BE2C (cell line): ENCODE measurements at regions not wholly inside any gene's neighbourhood (a gene's known extent, or its start where the extent isn't known, plus 50 kb on each side); places are given as distances from the start of the nearest gene placed in this dataset.

Experiments
- DNase-seq: peaks from one replicate; pipeline ENCODE4 v3.0.0-alpha.2; 2020
- H3K27me3 ChIP-seq: fragments of 250-450 bp; sonication (Bioruptor Pico); 2 replicates; pipeline ENCODE4 v1.5.1; 2020; ENCODE audit warnings: mild to moderate bottlenecking
- H3K36me3 ChIP-seq: fragments of 250-450 bp; sonication (Bioruptor Pico); 2 replicates; pipeline ENCODE4 v1.5.1; 2020; ENCODE audit warnings: mild to moderate bottlenecking
- H3K4me1 ChIP-seq: fragments of 250-450 bp; sonication (Bioruptor Pico); 2 replicates; pipeline ENCODE4 v1.5.1; 2020
- H3K4me3 ChIP-seq: 2 replicates; pipeline ENCODE4 v1.5.1; 2011; ENCODE audit warnings: low read depth, low read length
- H3K9me3 ChIP-seq: fragments of 250-450 bp; sonication (Bioruptor Pico); 2 replicates; pipeline ENCODE4 v1.5.1; 2020
- CTCF ChIP-seq: IDR thresholded peaks from 2 replicates; pipeline ENCODE4 v1.5.1; 2012; ENCODE audit warnings: mild to moderate bottlenecking, low read depth, low read length

DNA sequence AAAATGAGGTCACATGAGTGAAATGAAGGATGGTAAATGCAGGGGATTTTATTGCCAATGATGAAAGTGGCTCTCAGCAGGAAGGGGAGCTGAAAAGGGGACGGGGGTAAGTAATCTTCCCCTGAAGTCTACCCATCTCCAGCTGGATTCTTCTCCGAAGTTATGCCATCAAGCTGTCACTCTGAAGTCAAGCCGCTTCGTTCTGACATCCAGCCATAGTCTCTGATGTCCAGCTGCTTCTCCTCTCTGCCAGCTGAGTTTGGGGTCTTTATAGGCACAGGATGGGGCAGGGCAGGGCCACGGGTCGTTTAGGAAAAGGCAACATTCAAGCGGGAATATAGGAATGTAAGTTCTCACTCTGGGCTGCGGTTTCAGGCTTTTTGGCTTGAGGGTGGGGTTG is 181.9 kb upstream of the ANO3 start:
- no peak for DNase-seq
- Histone ChIP-seq H3K9me3 (no peaks in the 10 kb centered on the region), H3K4me1 (no peaks in the 10 kb centered on the region), H3K27me3 (no peaks in the 10 kb centered on the region), H3K4me3 (no peak overlapping the region), H3K36me3 (no peaks in the 10 kb centered on the region)
- TF ChIP-seq CTCF: no peak

GRCh38 chr11:26158251-26158650 is 173.7 kb upstream of the ANO3 start:
- no peak for TF ChIP-seq CTCF
- no peaks in the 10 kb centered on the region for H3K4me1 ChIP-seq
- H3K27me3 ChIP-seq: no peaks in the 10 kb centered on the region
- H3K36me3 ChIP-seq: no peaks in the 10 kb centered on the region
- no peak for DNase-seq
- H3K4me3 ChIP-seq: no peak overlapping the region
- H3K9me3 ChIP-seq: no peaks in the 10 kb centered on the region

GRCh38 chr11:26162291-26162690 is 169.6 kb upstream of the ANO3 start:
- no peak for TF ChIP-seq CTCF
- Histone ChIP-seq H3K9me3 (no peaks in the 10 kb centered on the region), H3K4me3 (no peak overlapping the region), H3K4me1 (no peaks in the 10 kb centered on the region), H3K27me3 (no peaks in the 10 kb centered on the region), H3K36me3 (no peaks in the 10 kb centered on the region)
- no peak for DNase-seq

DNA sequence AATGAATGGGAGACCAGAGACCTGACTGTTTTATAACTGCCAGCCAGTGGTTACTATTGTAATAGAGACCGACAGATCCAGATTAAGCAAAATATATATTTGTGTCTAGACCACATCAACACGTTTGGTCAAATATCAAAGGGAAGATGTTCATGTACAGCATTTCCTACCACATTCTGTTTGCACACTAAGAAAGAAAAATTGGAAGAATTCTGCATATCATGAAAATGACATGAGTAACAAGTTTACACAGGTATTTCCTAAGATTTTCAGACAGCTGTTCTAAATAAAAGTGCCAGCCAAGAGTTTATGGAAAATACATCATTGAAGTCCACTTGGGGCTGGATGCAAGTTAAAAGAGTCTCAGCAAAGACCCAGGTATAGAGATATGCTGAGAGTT is 145.5 kb upstream of the ANO3 start:
- Histone ChIP-seq H3K9me3 (no peaks in the 10 kb centered on the region), H3K36me3 (no peaks in the 10 kb centered on the region), H3K4me3 (no peak overlapping the region), H3K27me3 (no peaks in the 10 kb centered on the region), H3K4me1 (no peaks in the 10 kb centered on the region)
- no peak for DNase-seq
- TF ChIP-seq CTCF: no peak

DNA sequence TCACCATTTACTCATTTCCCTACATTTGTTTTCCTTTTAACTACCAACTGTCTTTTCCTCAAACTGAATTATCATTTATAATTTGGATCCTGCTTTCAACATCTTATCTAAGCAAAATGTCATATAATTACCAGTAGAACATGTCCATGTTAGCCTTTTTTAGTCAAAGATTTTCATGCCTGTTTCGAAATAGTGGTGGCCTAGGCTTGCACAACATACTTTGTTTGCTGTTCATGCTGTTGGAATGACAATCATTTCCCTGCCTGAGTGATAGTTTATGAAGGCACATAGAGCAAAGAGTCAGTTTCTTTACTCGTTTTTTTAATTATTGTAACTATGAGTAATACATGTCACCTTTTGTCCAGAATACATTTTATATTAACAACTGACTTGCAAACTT is 144.3 kb upstream of the ANO3 start:
- no peaks in the 10 kb centered on the region for H3K36me3 ChIP-seq
- no peaks in the 10 kb centered on the region for H3K27me3 ChIP-seq
- no peak for DNase-seq
- no peaks in the 10 kb centered on the region for H3K4me1 ChIP-seq
- TF ChIP-seq CTCF: no peak
- no peak overlapping the region for H3K4me3 ChIP-seq
- H3K9me3 ChIP-seq: no peaks in the 10 kb centered on the region

- Histone ChIP-seq H3K4me3 (no peak overlapping the region), H3K9me3 (no peaks in the 10 kb centered on the region), H3K36me3 (no peaks in the 10 kb centered on the region), H3K27me3 (no peaks in the 10 kb centered on the region), H3K4me1 (no peaks in the 10 kb centered on the region)
- no peak for TF ChIP-seq CTCF
- DNase-seq: no peak
Measured at GRCh38 chr11:26188554-26188953, 143.4 kb upstream of the ANO3 start.
